Heart left ventricle (tissue), 16 donors: ENCODE measurements at regions not wholly inside any gene's neighbourhood (a gene's known extent, or its start where the extent isn't known, plus 50 kb on each side); places are given as distances from the start of the nearest gene placed in this dataset.

Experiments
- ATAC-seq, 4 donors: fragments of 200-7000 bp; cut with Tn5 transposase; one replicate each; pipeline ENCODE4 v1.9.1; 2020 to 2022; ENCODE audit warnings: moderate library complexity in 4 of 4, mild to moderate bottlenecking in 3 of 4, moderate number of reproducible peaks in 1 of 4
- DNase-seq, 5 donors: peaks; one replicate each; pipeline ENCODE4 v3.0.0-alpha.2; 2020
- H3K27ac ChIP-seq, 12 donors: fragments of 200-600 bp; sonication (generic) in 4 of 12; one replicate each; pipeline versions ENCODE4 v1.5.0 to v1.8.0; 2016 to 2022; ENCODE audit warnings: mild to moderate bottlenecking in 2 of 12
- H3K27me3 ChIP-seq, 9 donors: fragments of 200-600 bp; sonication (generic) in 2 of 9; one replicate each; pipeline versions ENCODE4 v1.5.1 to v1.8.0; 2016 to 2022; ENCODE audit warnings: mild to moderate bottlenecking in 3 of 9
- H3K36me3 ChIP-seq, 9 donors: fragments of 200-600 bp; sonication (generic) in 2 of 9; one replicate each; pipeline versions ENCODE4 v1.5.0 to v1.8.0; 2018 to 2022; ENCODE audit warnings: mild to moderate bottlenecking in 2 of 9
- H3K4me1 ChIP-seq, 12 donors: fragments of 200-600 bp; sonication (generic) in 4 of 12; one replicate each; pipeline versions ENCODE4 v1.5.0 to v1.8.0; 2016 to 2022; ENCODE audit warnings: mild to moderate bottlenecking in 3 of 12
- H3K4me3 ChIP-seq, 12 donors: fragments of 200-600 bp; sonication (generic) in 4 of 12; one replicate each; pipeline versions ENCODE4 v1.5.0 to v1.8.0; 2017 to 2022; ENCODE audit warnings: mild to moderate bottlenecking in 9 of 12, moderate library complexity in 4 of 12
- H3K9me3 ChIP-seq, 12 donors: fragments of 200-600 bp; sonication (generic) in 4 of 12; one replicate each; pipeline versions ENCODE4 v1.5.0 to v1.8.0; 2016 to 2022; ENCODE audit warnings: mild to moderate bottlenecking in 1 of 12
- CTCF ChIP-seq, 12 donors: fragments of 200-600 bp; sonication (generic) in 4 of 12; IDR thresholded peaks; one replicate each; pipeline versions ENCODE4 v1.5.0 to v1.8.0; 2018 to 2022; ENCODE audit warnings: antibody characterized with exemption in 12 of 12, mild to moderate bottlenecking in 5 of 12
- POLR2A ChIP-seq, 2 donors: fragments of 450-650 bp; IDR thresholded peaks; one replicate each; pipeline ENCODE4 v1.6.1; 2017; ENCODE audit warnings: antibody characterized with exemption in 2 of 2, mild to moderate bottlenecking in 2 of 2, moderate library complexity in 2 of 2
- WGBS, 4 donors: extraction: QIAGEN DNeasy Blood & Tissue Kit in 2 of 4; methylation state at CpG; one replicate each; pipeline versions ENCODE4 v1.1.5 to v1.1.7; 2013 to 2018; 5-methylcytosine and 5-hydroxymethylcytosine counted together
- intact Hi-C, 10 donors: fragments of 100-400 bp; cut with DNase I; formaldehyde crosslinking; loops; one replicate each; pipeline versions ENCODE4 v1.11.1 to v1.14.2; 2022
- donor health status: ischemic (EF 13 %, LVEDD 7.1; RV severe dilation, severe dysfunction).
- donor health status: healthy with polysubstance abuse.
- donor health status: DM: no; HTN: yes; CAD: no.
- donor health status: DM: no; HTN: no; CAD: no.
- donor health status: ischemic (EF 25% LVEDD 6.9; RV normal size, moderate dysfunction).
- donor health status: ischemic (EF 25% LVEDD 5.7; RV mildly dilated, moderate dysfunction).
- donor health status: healthy.
- donor health status: DM: yes; HTN: yes; CAD: no.
- donor health status: ischemic (EF 35%, LVEDD 5.7; RV mildly dilated, moderate dysfunction).
- donor health status: nonischemic (EF 11% LVEDD 7.7; RV severe dilation, severe dysfunction).
- donor health status: DM: yes; HTN: yes; CAD: no.
- donor health status: PGD.
- donor health status: ischemic (EF 29% LVEDD 5.4; RV normal size, mild dysfunction).
- donor health status: nonischemic (EF 23%, LVEDD 6.1; RV moderate dilation, normal function).

GRCh38 chr9:20138841-20139240 is 350.0 kb upstream of the SLC24A2 start:
- no peak for TF ChIP-seq CTCF (IDR thresholded peaks at IDR 0.05)
- no peak for TF ChIP-seq POLR2A (IDR thresholded peaks at IDR 0.05)
- 94 to 98% (median 95%) methylated on average over 4 of the region's 4 CpGs for WGBS, 4 donors
- H3K36me3 ChIP-seq = no peaks in the 10 kb centered on the region
- DNase-seq (no peak), ATAC-seq (no peak)
- H3K4me1 ChIP-seq = no peaks in the 10 kb centered on the region
- H3K27me3 ChIP-seq = peaks cover 0 to 6% (median 0%) of the 10 kb centered on the region in 9 donors
- H3K9me3 ChIP-seq = no peaks in the 10 kb centered on the region
- intact Hi-C loops = no loop called here
- no peak overlapping the region for H3K27ac ChIP-seq
- H3K4me3 ChIP-seq = no peak overlapping the region

GRCh38 chr9:20138116-20138515 is 349.3 kb upstream of the SLC24A2 start:
- H3K4me1 ChIP-seq = no peaks in the 10 kb centered on the region
- DNase-seq (no peak), ATAC-seq (no peak)
- H3K4me3 ChIP-seq = no peak overlapping the region
- no peak overlapping the region for H3K27ac ChIP-seq
- intact Hi-C loops = no loop called here
- TF ChIP-seq POLR2A (IDR thresholded peaks at IDR 0.05) = no peak
- no peaks in the 10 kb centered on the region for H3K9me3 ChIP-seq
- no peaks in the 10 kb centered on the region for H3K36me3 ChIP-seq
- H3K27me3 ChIP-seq = peaks cover 0 to 6% (median 0%) of the 10 kb centered on the region in 9 donors

- 64 to 78% (median 71%) methylated on average over 1 of the region's 1 CpG for WGBS, 4 donors
Measured at GRCh38 chr9:20137425-20137824, 348.6 kb upstream of the SLC24A2 start.

GRCh38 chr9:20135119-20135697 is 346.4 kb upstream of the SLC24A2 start:
- 32 to 47% (median 45%) methylated on average over 7 of the region's 7 CpGs for WGBS, 4 donors
- H3K27ac ChIP-seq = no peak overlapping the region
- intact Hi-C loops = no loop called here

More at GRCh38 chr9:20137425-20137824, 348.6 kb upstream of the SLC24A2 start:
- no peaks in the 10 kb centered on the region for H3K9me3 ChIP-seq
- peaks cover 0 to 6% (median 0%) of the 10 kb centered on the region in 9 donors for H3K27me3 ChIP-seq
- ATAC-seq (no peak), DNase-seq (no peak)
- no peaks in the 10 kb centered on the region for H3K36me3 ChIP-seq
- intact Hi-C loops = no loop called here
- H3K27ac ChIP-seq = no peak overlapping the region
- H3K4me3 ChIP-seq = no peak overlapping the region
- no peaks in the 10 kb centered on the region for H3K4me1 ChIP-seq
- TF ChIP-seq POLR2A (IDR thresholded peaks at IDR 0.05) = no peak
- TF ChIP-seq CTCF (IDR thresholded peaks at IDR 0.05) = no peak

More at GRCh38 chr9:20135119-20135697, 346.4 kb upstream of the SLC24A2 start:
- Histone ChIP-seq H3K4me1 (no peaks in the 10 kb centered on the region), H3K27me3 (peaks cover 0 to 6% (median 0%) of the 10 kb centered on the region in 9 donors), H3K9me3 (no peaks in the 10 kb centered on the region), H3K36me3 (no peaks in the 10 kb centered on the region), H3K4me3 (no peak overlapping the region)
- DNase-seq (no peak), ATAC-seq (no peak)
- TF ChIP-seq CTCF (IDR thresholded peaks at IDR 0.05) (no peak), POLR2A (IDR thresholded peaks at IDR 0.05) (no peak)
